NCI-H510A (cell line): ENCODE measurements at regions not wholly inside any gene's neighbourhood (a gene's known extent, or its start where the extent isn't known, plus 50 kb on each side); places are given as distances from the start of the nearest gene placed in this dataset.
"Not testable (repeated sequence)": the region's sequence is repeated elsewhere in the genome, so short reads cannot be mapped to it uniquely, and the experiment has no call there.

ENCODE experiments used
- DNase-seq: peaks from one replicate; lab custom pipeline; 2025; lab: John Stamatoyannopoulos, UW

- DNase-seq = no peak
Observed at GRCh38 chrX:117843749-117844148, 272.9 kb downstream of the KLHL13 start.

- DNase-seq = no peak
Observed at GRCh38 chrX:117840645-117841044, 276.0 kb downstream of the KLHL13 start.

DNA sequence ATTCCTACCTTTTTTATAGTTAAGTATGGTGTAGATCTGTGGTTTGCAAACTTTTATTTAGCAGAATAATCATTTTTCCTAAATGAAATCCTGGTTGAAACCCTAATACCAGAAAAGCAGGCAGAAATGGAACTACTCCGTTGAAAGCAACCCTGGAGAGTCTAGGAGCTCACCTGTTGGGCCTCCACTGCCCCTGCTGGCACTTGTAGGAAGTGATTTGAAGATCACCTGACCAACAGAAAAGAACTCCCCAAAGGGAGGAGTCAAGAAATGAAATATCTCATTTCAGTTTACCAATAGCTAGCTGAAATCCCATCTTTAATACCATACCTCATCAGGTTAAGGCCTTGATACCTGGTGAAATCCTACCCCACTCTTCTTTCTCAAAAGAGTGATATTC, 277.1 kb downstream of the KLHL13 start:
- no peak for DNase-seq

GRCh38 chrX:117838581-117839331, 277.9 kb downstream of the KLHL13 start:
- DNase-seq = no peak

DNA sequence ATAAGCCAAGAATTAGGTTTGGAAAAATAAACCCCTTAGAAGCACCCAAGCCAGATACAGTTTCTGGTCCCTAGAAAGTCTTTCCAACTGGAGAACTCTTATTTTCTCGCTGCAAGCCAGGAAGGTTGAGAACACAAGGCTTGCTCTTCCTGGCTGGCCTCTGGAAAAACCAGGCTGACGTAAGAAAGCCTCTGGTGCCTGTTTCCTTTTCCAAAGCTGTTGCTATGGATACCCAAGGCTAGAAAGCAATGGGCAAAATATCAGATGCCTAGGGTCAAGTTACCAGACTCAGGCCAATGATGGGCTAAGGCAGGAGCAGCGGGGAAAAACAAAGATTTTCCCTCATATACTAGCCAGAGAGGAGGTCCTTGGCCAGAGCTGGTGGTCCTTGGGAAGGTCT, 281.6 kb downstream of the KLHL13 start:
- DNase-seq = no peak

GRCh38 chrX:117834076-117834475, 282.5 kb downstream of the KLHL13 start:
- no peak for DNase-seq

DNA sequence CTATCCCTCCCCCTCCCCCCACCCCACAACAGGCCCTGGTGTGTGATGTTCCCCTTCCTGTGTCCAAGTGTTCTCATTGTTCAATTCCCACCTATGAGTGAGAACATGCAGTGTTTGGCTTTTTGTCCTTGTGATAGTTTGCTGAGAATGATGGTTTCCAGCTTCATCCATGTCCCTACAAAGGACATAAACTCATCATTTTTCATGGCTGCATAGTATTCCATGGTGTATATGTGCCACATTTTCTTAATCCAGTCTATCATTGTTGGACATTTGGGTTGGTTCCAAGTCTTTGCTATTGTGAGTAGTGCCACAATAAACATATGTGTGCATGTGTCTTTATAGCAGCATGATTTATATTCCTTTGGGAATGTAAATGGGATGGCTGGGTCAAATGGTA, 295.1 kb downstream of the KLHL13 start:
- DNase-seq = not testable (repeated sequence)

DNA sequence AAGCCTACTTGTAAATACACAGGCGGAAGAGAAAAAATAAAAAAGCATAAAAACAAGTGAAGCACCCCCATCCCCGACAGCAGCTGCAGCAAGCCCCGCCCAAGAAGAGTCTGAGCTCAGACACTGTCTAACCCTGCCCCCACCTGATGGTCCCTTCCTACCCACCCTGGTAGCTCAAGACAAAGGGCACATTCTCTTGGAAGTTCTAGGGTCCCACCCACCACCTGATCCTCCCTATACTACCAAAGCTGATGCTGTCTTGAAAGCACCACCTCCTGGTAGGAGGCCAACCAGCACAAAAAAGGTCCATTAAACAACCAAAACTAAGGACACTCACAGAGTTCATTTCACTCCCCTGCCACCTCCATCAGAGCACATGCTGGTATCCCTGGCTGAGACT, 308.2 kb downstream of the KLHL13 start:
- no peak for DNase-seq

- DNase-seq = no peak
Observed at GRCh38 chrX:117803463-117803862, 313.1 kb downstream of the KLHL13 start.

DNA sequence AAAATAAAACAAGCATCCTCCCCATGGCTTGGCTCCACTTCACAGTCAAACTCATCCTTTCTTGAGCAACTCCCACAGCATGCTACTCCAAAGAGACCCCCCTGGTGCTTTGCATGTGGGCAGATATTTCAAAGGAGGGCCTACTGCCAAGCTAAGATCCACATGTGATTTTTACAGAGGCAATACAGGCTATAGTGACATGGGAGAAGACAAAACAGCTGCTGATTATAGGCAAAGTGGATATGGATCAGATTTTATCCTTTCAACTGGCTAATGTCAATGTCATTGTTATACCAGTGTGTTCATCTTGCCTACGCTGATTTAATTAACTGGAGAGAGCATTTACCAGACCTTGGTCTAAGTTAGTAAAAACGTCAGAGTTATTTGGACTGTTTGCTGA, 328.3 kb downstream of the KLHL13 start:
- DNase-seq = no peak

- DNase-seq = no peak
Observed at GRCh38 chrX:117771384-117771783, 345.2 kb downstream of the KLHL13 start.

- no peak for DNase-seq
Observed at GRCh38 chrX:117768861-117769604, 347.6 kb downstream of the KLHL13 start.

GRCh38 chrX:117765211-117765610, 351.4 kb downstream of the KLHL13 start:
- no peak for DNase-seq

- no peak for DNase-seq
Observed at GRCh38 chrX:117752745-117753144, 363.9 kb downstream of the KLHL13 start.

GRCh38 chrX:117751155-117751554, 365.5 kb downstream of the KLHL13 start:
- no peak for DNase-seq

DNA sequence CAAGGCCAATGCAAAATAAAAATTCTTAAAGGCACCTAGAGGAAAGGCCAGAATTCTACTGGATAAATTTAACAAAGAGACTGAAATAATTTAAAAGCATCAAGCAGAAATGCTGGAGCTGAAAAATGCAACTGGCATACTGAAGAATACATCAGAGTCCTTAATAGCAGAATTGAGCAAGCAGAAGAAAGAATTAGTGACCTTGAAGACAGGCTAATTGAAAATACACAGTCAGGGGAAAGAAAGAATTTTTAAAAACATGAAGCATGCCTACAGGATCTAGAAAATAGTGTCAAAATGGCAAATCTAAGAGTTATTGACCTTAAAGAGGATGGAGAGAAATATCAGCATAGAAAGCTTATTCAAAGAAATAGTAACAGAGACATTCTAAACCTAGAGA, 371.7 kb downstream of the KLHL13 start:
- DNase-seq = no peak

- peak; percentile 3 for DNase-seq
Observed at GRCh38 chrX:117743469-117744251, 372.9 kb downstream of the KLHL13 start.

- DNase-seq = no peak
Observed at GRCh38 chrX:117713411-117713810, 403.2 kb downstream of the KLHL13 start.

DNA sequence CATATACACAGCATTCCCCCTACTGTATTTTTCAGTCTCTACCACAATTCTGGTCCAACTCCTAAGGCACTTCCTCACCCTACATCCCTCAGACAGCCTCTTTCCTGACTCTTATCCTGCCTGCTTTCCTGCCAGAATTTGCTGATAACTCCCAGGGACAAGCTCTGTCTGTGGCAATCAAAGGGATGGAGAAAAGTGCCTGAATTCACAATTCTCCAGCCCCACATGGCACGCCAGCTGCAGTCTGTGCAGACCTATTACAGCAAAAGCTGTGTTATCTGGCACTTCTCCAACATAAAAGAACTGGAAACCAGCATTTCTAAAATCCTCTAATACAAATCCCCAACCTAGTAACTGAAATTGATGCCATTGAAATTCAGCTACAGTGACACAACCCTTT, 404.8 kb downstream of the KLHL13 start:
- no peak for DNase-seq

DNA sequence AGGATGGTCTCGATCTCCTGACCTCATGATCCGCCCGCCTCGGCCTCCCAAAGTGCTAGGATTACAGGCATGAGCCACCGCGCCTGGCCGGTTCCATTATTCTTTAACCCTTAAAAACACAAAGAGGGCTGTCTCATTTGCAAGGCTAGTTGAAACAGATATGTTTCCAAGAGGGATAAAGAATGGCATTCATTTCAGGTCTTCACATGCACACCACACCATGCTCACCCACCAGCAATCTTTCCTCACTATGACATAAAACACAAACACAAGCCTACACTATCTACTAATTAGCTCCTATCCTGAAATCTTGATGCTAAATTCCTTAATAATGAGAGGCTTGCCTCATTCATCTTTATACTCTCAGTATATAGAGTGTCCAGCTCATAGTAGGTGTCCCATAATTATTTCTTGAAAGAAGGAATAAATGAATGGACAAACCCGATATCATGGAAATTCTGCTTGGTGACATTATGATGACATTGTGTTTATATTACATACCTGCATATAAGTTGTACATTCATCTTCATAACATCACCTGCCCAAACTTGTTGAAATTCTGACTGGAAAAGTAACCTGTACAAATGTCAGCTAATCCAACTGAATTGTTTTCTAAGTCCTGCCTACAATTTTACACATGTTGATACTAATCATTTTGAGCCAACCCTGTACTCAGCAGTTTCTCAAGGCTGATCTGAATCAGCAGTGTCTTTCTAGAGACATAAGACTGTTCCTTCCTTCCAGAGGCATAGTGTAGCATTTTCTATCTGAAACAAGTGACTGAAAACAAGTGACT, 408.5 kb downstream of the KLHL13 start:
- no peak for DNase-seq

GRCh38 chrX:117701050-117701449, 415.6 kb downstream of the KLHL13 start:
- no peak for DNase-seq

DNA sequence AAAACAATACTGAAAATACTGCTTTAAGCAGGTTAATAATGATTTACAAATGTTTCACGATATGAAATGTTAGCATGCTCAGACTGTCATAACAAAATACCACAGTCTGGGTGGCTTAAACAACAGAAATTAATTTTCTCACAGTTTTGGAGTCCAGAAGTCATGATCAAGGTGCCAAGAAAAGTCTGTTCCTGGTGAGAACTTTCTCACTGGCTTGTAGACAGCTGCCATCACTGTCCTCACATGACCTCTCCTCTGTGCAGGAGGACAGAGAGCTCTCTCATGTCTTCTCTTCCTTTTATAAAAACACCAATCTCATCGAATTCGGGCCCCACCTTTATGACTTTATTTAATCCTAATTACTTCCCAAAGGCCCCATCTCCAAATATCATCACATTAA, 426.7 kb downstream of the KLHL13 start:
- DNase-seq = no peak
